ENCODE measurements at regions not wholly inside any gene's neighbourhood (a gene's known extent, or its start where the extent isn't known, plus 50 kb on each side); places are given as distances from the start of the nearest gene placed in this dataset.
"Not testable (repeated sequence)": the region's sequence is repeated elsewhere in the genome, so short reads cannot be mapped to it uniquely, and the experiment has no call there.

- no peak for ATAC-seq
- no peaks in the 10 kb centered on the region for H3K4me1 Mint-ChIP-seq (ENCODE audit: low read depth)
- no peaks in the 10 kb centered on the region for H3K36me3 Mint-ChIP-seq (ENCODE audit: low read depth)
- DNase-seq = no peak
- no peak overlapping the region for H3K4me3 Mint-ChIP-seq
- no peaks in the 10 kb centered on the region for H3K27me3 Mint-ChIP-seq
- POLR2A ChIA-PET = no interaction called here
- H3K27ac Mint-ChIP-seq = no peak overlapping the region
- TF ChIP-seq CTCF (IDR thresholded peaks at IDR 0.05) = no peak
- CTCF ChIA-PET = no interaction called here
- intact Hi-C loops (cut with micrococcal nuclease) = no loop called here
- H3K9me3 Mint-ChIP-seq = no peaks in the 10 kb centered on the region
These were observed 246.1 kb upstream of the CYRIA start for GRCh38 chr2:16911746-16912145.

GRCh38 chr2:16908656-16909055, 243.0 kb upstream of the CYRIA start:
- Mint-ChIP-seq H3K36me3 (ENCODE audit: low read depth) (no peaks in the 10 kb centered on the region), H3K27ac (no peak overlapping the region), H3K4me1 (ENCODE audit: low read depth) (no peaks in the 10 kb centered on the region), H3K9me3 (peaks cover 2% of the 10 kb centered on the region), H3K4me3 (no peak overlapping the region), H3K27me3 (no peaks in the 10 kb centered on the region)
- no peak for TF ChIP-seq CTCF (IDR thresholded peaks at IDR 0.05)
- intact Hi-C loops (cut with micrococcal nuclease) = no loop called here
- ChIA-PET POLR2A (no interaction called here), CTCF (interaction anchor here (1.6 kb wide), 1 partner anchor 401 kb away, joined by 3 read pairs; no protein-coding TSS in a partner anchor)
- no peak for DNase-seq
- ATAC-seq = no peak

- Mint-ChIP-seq H3K36me3 (ENCODE audit: low read depth) (no peaks in the 10 kb centered on the region), H3K27ac (no peak overlapping the region), H3K4me1 (ENCODE audit: low read depth) (no peaks in the 10 kb centered on the region), H3K9me3 (peaks cover 2% of the 10 kb centered on the region), H3K27me3 (no peaks in the 10 kb centered on the region), H3K4me3 (no peak overlapping the region)
- DNase-seq (no peak), ATAC-seq (no peak)
- no peak for TF ChIP-seq CTCF (IDR thresholded peaks at IDR 0.05)
- intact Hi-C loops (cut with micrococcal nuclease) = no loop called here
- ChIA-PET POLR2A (no interaction called here), CTCF (interaction anchor here (1.6 kb wide), 1 partner anchor 402 kb away, joined by 3 read pairs; no protein-coding TSS in a partner anchor)
These were observed 242.1 kb upstream of the CYRIA start for GRCh38 chr2:16907645-16908282.

- DNase-seq; ATAC-seq; H3K4me1 Mint-ChIP-seq (ENCODE audit: low read depth); CTCF ChIA-PET; H3K27me3 Mint-ChIP-seq; H3K4me3 Mint-ChIP-seq; H3K36me3 Mint-ChIP-seq (ENCODE audit: low read depth); intact Hi-C loops (cut with micrococcal nuclease); H3K9me3 Mint-ChIP-seq; POLR2A ChIA-PET; H3K27ac Mint-ChIP-seq: not testable (repeated sequence)
These were observed 239.7 kb upstream of the CYRIA start for GRCh38 chr2:16905325-16905724.

- Mint-ChIP-seq H3K36me3 (ENCODE audit: low read depth) (no peaks in the 10 kb centered on the region), H3K9me3 (no peaks in the 10 kb centered on the region), H3K27ac (no peak overlapping the region), H3K27me3 (no peaks in the 10 kb centered on the region), H3K4me3 (no peak overlapping the region), H3K4me1 (ENCODE audit: low read depth) (no peaks in the 10 kb centered on the region)
- POLR2A ChIA-PET = no interaction called here
- intact Hi-C loops (cut with micrococcal nuclease) = no loop called here
- TF ChIP-seq CTCF (IDR thresholded peaks at IDR 0.05) = peak; percentile 44
- DNase-seq = peak; percentile 38
- no peak for ATAC-seq
- CTCF ChIA-PET = no interaction called here
These were observed 234.9 kb upstream of the CYRIA start for GRCh38 chr2:16900405-16901025.
